ENCODE measurements at regions not wholly inside any gene's neighbourhood (a gene's known extent, or its start where the extent isn't known, plus 50 kb on each side); places are given as distances from the start of the nearest gene placed in this dataset.
"Not testable (repeated sequence)": the region's sequence is repeated elsewhere in the genome, so short reads cannot be mapped to it uniquely, and the experiment has no call there.

- no peak for DNase-seq (ENCODE audit: low read depth, low spot score)
- Mint-ChIP-seq H3K36me3 (ENCODE audit: low read depth) (no peaks in the 10 kb centered on the region), H3K27ac (ENCODE audit: unreplicated experiment) (no peak overlapping the region), H3K9me3 (peaks cover 6% of the 10 kb centered on the region), H3K4me3 (no peak overlapping the region), H3K27me3 (ENCODE audit: low read depth) (no peaks in the 10 kb centered on the region), H3K4me1 (no peaks in the 10 kb centered on the region)
- TF ChIP-seq CTCF (conservative IDR thresholded peaks at IDR 0.05): no peak
These were observed 730.9 kb downstream of the STPG2 start for GRCh38 chr4:97412331-97412730.

- Mint-ChIP-seq H3K27ac (ENCODE audit: unreplicated experiment) (no peak overlapping the region), H3K4me3 (no peak overlapping the region), H3K9me3 (peaks cover 16% of the 10 kb centered on the region)
These were observed 729.1 kb downstream of the STPG2 start for GRCh38 chr4:97414161-97414560.

DNA sequence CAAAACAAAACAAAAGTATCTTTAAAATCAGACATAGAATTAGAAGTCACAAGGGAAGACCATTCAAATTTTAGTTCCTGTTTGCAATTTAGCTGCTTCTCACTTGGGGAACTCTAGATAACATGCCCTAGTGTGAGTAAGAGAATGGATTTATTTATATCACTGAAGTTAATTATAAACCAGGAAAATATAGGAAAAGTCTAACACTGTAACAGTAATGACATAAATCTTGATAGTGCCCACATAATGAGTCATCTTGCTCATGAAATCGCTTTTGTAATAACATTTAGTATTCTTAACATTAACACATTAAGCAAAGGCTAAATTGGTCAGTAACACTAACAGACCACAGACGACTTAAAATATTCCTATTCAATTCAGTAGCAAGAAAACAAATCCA is 710.7 kb downstream of the STPG2 start:
- Mint-ChIP-seq H3K27ac (ENCODE audit: unreplicated experiment) (no peak overlapping the region), H3K36me3 (ENCODE audit: low read depth) (peaks cover 2% of the 10 kb centered on the region), H3K27me3 (ENCODE audit: low read depth) (no peaks in the 10 kb centered on the region), H3K9me3 (peaks cover 11% of the 10 kb centered on the region), H3K4me1 (no peaks in the 10 kb centered on the region), H3K4me3 (no peak overlapping the region)
- no peak for DNase-seq (ENCODE audit: low read depth, low spot score)
- TF ChIP-seq CTCF (conservative IDR thresholded peaks at IDR 0.05): no peak

More at GRCh38 chr4:97414161-97414560, 729.1 kb downstream of the STPG2 start:
- no peak for DNase-seq (ENCODE audit: low read depth, low spot score)
- TF ChIP-seq CTCF (conservative IDR thresholded peaks at IDR 0.05): no peak
- Mint-ChIP-seq H3K36me3 (ENCODE audit: low read depth) (peaks cover 7% of the 10 kb centered on the region), H3K27me3 (ENCODE audit: low read depth) (no peaks in the 10 kb centered on the region), H3K4me1 (no peaks in the 10 kb centered on the region)

DNA sequence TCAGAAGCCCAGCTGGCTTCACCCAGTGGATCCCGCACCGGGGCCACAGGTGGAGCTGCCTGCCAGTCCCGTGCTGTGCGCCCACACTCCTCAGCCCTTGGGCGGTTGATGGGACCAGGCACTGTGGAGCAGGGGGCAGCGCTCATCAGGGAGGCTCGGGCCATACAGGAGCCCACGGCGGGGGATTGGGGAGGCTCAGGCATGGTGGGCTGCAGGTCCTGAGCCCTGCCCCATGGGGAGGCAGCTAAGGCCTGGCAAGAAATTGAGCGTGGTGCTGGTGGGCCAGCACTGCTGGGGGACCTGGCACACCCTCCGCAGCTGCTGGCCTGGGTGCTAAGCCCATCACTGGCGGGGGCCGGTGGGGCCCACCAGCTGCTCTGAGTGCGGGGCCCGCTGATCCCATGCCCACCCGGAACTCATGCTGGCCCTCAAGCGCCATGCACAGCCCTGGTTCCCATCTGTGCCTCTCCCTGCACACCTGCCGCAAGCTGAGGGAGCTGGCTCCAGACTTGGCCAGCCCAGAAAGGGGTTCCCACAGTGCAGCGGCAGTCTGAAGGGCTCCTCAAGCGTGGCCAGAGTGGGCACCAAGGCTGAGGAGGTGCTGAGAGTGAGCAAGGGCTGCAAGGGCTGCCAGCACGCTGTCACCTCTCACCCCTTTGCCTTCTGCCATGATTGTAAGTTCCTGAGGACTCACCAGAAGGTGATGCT is 705.1 kb downstream of the STPG2 start:
- not testable (repeated sequence) for H3K27me3 Mint-ChIP-seq (ENCODE audit: low read depth); DNase-seq (ENCODE audit: low read depth, low spot score); H3K9me3 Mint-ChIP-seq; H3K4me3 Mint-ChIP-seq; H3K27ac Mint-ChIP-seq (ENCODE audit: unreplicated experiment); H3K36me3 Mint-ChIP-seq (ENCODE audit: low read depth); H3K4me1 Mint-ChIP-seq

- no peak for TF ChIP-seq CTCF (conservative IDR thresholded peaks at IDR 0.05)
- H3K4me3 Mint-ChIP-seq: no peak overlapping the region
- no peak for DNase-seq (ENCODE audit: low read depth, low spot score)
- peak overlapping the region; percentile 74 for H3K27ac Mint-ChIP-seq (ENCODE audit: unreplicated experiment)
- H3K27me3 Mint-ChIP-seq (ENCODE audit: low read depth): no peaks in the 10 kb centered on the region
- H3K36me3 Mint-ChIP-seq (ENCODE audit: low read depth): peaks cover 3% of the 10 kb centered on the region
- no peaks in the 10 kb centered on the region for H3K4me1 Mint-ChIP-seq
- peaks cover 7% of the 10 kb centered on the region for H3K9me3 Mint-ChIP-seq
These were observed 690.1 kb downstream of the STPG2 start for GRCh38 chr4:97453186-97453585.

- no peaks in the 10 kb centered on the region for H3K4me1 Mint-ChIP-seq
- H3K27ac Mint-ChIP-seq (ENCODE audit: unreplicated experiment): no peak overlapping the region
- no peaks in the 10 kb centered on the region for H3K27me3 Mint-ChIP-seq (ENCODE audit: low read depth)
- no peak for DNase-seq (ENCODE audit: low read depth, low spot score)
- peaks cover 10% of the 10 kb centered on the region for H3K9me3 Mint-ChIP-seq
- H3K4me3 Mint-ChIP-seq: no peak overlapping the region
- H3K36me3 Mint-ChIP-seq (ENCODE audit: low read depth): peaks cover 2% of the 10 kb centered on the region
- no peak for TF ChIP-seq CTCF (conservative IDR thresholded peaks at IDR 0.05)
These were observed 686.0 kb downstream of the STPG2 start for GRCh38 chr4:97457253-97457652.

Measured in neural crest cell (in vitro differentiated cells).